ENCODE measurements at regions not wholly inside any gene's neighbourhood (a gene's known extent, or its start where the extent isn't known, plus 50 kb on each side); places are given as distances from the start of the nearest gene placed in this dataset.

- no peaks in the 10 kb centered on the region for H4K20me1 ChIP-seq (ENCODE audit: insufficient read depth, low read length)
- H3K9me3 ChIP-seq (ENCODE audit: insufficient read depth, low read length): no peaks in the 10 kb centered on the region
- TF ChIP-seq EZH2phosphoT487 (IDR thresholded peaks at IDR 0.05; ENCODE audit: low read depth) (no peak), CTCF (IDR thresholded peaks at IDR 0.05; ENCODE audit: low read depth, low read length) (no peak)
- H3K27ac ChIP-seq (ENCODE audit: low read length): no peak overlapping the region
- no peaks in the 10 kb centered on the region for H3K4me1 ChIP-seq (ENCODE audit: low read length)
- no peaks in the 10 kb centered on the region for H3K36me3 ChIP-seq (replicated peaks; ENCODE audit: low read depth, low read length)
- H3K79me2 ChIP-seq (ENCODE audit: low read length): no peaks in the 10 kb centered on the region
- H3K27me3 ChIP-seq (ENCODE audit: low read depth, low read length): no peaks in the 10 kb centered on the region
- no peak overlapping the region for H3K4me2 ChIP-seq (ENCODE audit: low read length)
- no peak overlapping the region for H3K9ac ChIP-seq (ENCODE audit: low read length)
- no peak overlapping the region for H3K4me3 ChIP-seq (ENCODE audit: low read length)
- no peak overlapping the region for H2AFZ ChIP-seq (ENCODE audit: low read depth, low read length)
These were observed 1024.0 kb upstream of the CNTN5 start for GRCh38 chr11:97996762-97997161.

GRCh38 chr11:98003606-98004371 lies 1017.0 kb upstream of the CNTN5 start:
- no peaks in the 10 kb centered on the region for H3K9me3 ChIP-seq (ENCODE audit: insufficient read depth, low read length)
- no peak overlapping the region for H3K4me2 ChIP-seq (ENCODE audit: low read length)
- H3K27me3 ChIP-seq (ENCODE audit: low read depth, low read length): no peaks in the 10 kb centered on the region
- no peak overlapping the region for H3K9ac ChIP-seq (ENCODE audit: low read length)
- H3K27ac ChIP-seq (ENCODE audit: low read length): no peak overlapping the region
- TF ChIP-seq EZH2phosphoT487 (IDR thresholded peaks at IDR 0.05; ENCODE audit: low read depth) (no peak), CTCF (IDR thresholded peaks at IDR 0.05; ENCODE audit: low read depth, low read length) (no peak)
- no peaks in the 10 kb centered on the region for H3K79me2 ChIP-seq (ENCODE audit: low read length)
- H3K4me3 ChIP-seq (ENCODE audit: low read length): no peak overlapping the region
- H3K36me3 ChIP-seq (replicated peaks; ENCODE audit: low read depth, low read length): no peaks in the 10 kb centered on the region
- no peak overlapping the region for H2AFZ ChIP-seq (ENCODE audit: low read depth, low read length)
- H3K4me1 ChIP-seq (ENCODE audit: low read length): no peaks in the 10 kb centered on the region
- H4K20me1 ChIP-seq (ENCODE audit: insufficient read depth, low read length): no peaks in the 10 kb centered on the region

GRCh38 chr11:98007072-98007471 lies 1013.7 kb upstream of the CNTN5 start:
- H3K9me3 ChIP-seq (ENCODE audit: insufficient read depth, low read length): no peaks in the 10 kb centered on the region
- H3K9ac ChIP-seq (ENCODE audit: low read length): no peak overlapping the region
- H3K4me2 ChIP-seq (ENCODE audit: low read length): no peak overlapping the region
- no peaks in the 10 kb centered on the region for H3K36me3 ChIP-seq (replicated peaks; ENCODE audit: low read depth, low read length)
- H3K27ac ChIP-seq (ENCODE audit: low read length): no peak overlapping the region
- H2AFZ ChIP-seq (ENCODE audit: low read depth, low read length): no peak overlapping the region
- no peaks in the 10 kb centered on the region for H3K4me1 ChIP-seq (ENCODE audit: low read length)
- TF ChIP-seq CTCF (IDR thresholded peaks at IDR 0.05; ENCODE audit: low read depth, low read length) (no peak), EZH2phosphoT487 (IDR thresholded peaks at IDR 0.05; ENCODE audit: low read depth) (no peak)
- H3K79me2 ChIP-seq (ENCODE audit: low read length): no peaks in the 10 kb centered on the region
- H3K27me3 ChIP-seq (ENCODE audit: low read depth, low read length): no peaks in the 10 kb centered on the region
- H4K20me1 ChIP-seq (ENCODE audit: insufficient read depth, low read length): no peaks in the 10 kb centered on the region
- no peak overlapping the region for H3K4me3 ChIP-seq (ENCODE audit: low read length)

GRCh38 chr11:98027652-98028051 lies 993.1 kb upstream of the CNTN5 start:
- no peak overlapping the region for H3K4me2 ChIP-seq (ENCODE audit: low read length)
- no peaks in the 10 kb centered on the region for H3K9me3 ChIP-seq (ENCODE audit: insufficient read depth, low read length)
- H4K20me1 ChIP-seq (ENCODE audit: insufficient read depth, low read length): no peaks in the 10 kb centered on the region
- H2AFZ ChIP-seq (ENCODE audit: low read depth, low read length): no peak overlapping the region
- H3K27ac ChIP-seq (ENCODE audit: low read length): no peak overlapping the region
- no peaks in the 10 kb centered on the region for H3K79me2 ChIP-seq (ENCODE audit: low read length)
- H3K27me3 ChIP-seq (ENCODE audit: low read depth, low read length): no peaks in the 10 kb centered on the region
- no peak for TF ChIP-seq EZH2phosphoT487 (IDR thresholded peaks at IDR 0.05; ENCODE audit: low read depth)
- TF ChIP-seq CTCF (IDR thresholded peaks at IDR 0.05; ENCODE audit: low read depth, low read length): no peak
- H3K4me3 ChIP-seq (ENCODE audit: low read length): no peak overlapping the region
- H3K9ac ChIP-seq (ENCODE audit: low read length): no peak overlapping the region
- H3K36me3 ChIP-seq (replicated peaks; ENCODE audit: low read depth, low read length): no peaks in the 10 kb centered on the region
- H3K4me1 ChIP-seq (ENCODE audit: low read length): no peaks in the 10 kb centered on the region

All from OCI-LY3 (cell line).